Endothelial cell of umbilical vein (primary cell): ENCODE measurements at regions not wholly inside any gene's neighbourhood (a gene's known extent, or its start where the extent isn't known, plus 50 kb on each side); places are given as distances from the start of the nearest gene placed in this dataset.

ENCODE experiments used
- BruUV-seq: library from RNA; stranded (reverse); fragments of 400-500 nt; replicated peaks from 2 replicates; lab custom pipeline; 2021; lab: Mats Ljungman, UMichigan
- CTCF ChIA-PET: fragments of 300-600, 350-600 bp; sonication (Branson Sonifier 250); formaldehyde crosslinking; loops from one replicate; lab custom pipeline; 2021; ENCODE audit warnings: antibody characterized with exemption, inconsistent platforms; lab: Charles Lee
- POLR2A ChIA-PET: fragments of 300-600, 350-600 bp; sonication (Branson Sonifier 250); formaldehyde crosslinking; loops from one replicate; lab custom pipeline; 2021; ENCODE audit warnings: antibody characterized with exemption, inconsistent platforms; lab: Charles Lee
- DNase-seq: peaks from one replicate; pipeline ENCODE4 v3.0.0-alpha.2; 2011; ENCODE audit warnings: low read depth, low spot score
- FAIRE-seq: peaks from 2 replicates; lab custom pipeline; 2011; peaks lifted over from hg19 to GRCh38; lab: Jason Lieb, UNC
- H2AFZ ChIP-seq: 2 replicates; pipeline ENCODE4 v1.6.0; 2012; ENCODE audit warnings: low read depth, low read length, control low read depth, inconsistent platforms
- H3K27ac ChIP-seq: 2 replicates; pipeline ENCODE4 v1.5.1; 2011; ENCODE audit warnings: low read depth, mild to moderate bottlenecking, control low read depth, low read length, moderate library complexity; ENCODE audit not compliant: insufficient read depth
- H3K27me3 ChIP-seq, 2 experiments: 2 replicates each; pipeline versions ENCODE4 v1.6.0 to v1.6.1; 2011; ENCODE audit warnings: low read length in 2 of 2, mixed read lengths in 1 of 2; ENCODE audit not compliant: control insufficient read depth in 2 of 2, insufficient read depth in 2 of 2
- H3K36me3 ChIP-seq, 2 experiments: 2 replicates in 1 of 2; 3 replicates in 1 of 2; pipeline ENCODE4 v1.5.1; 2011; ENCODE audit warnings: low read length in 2 of 2, mild to moderate bottlenecking in 1 of 2, moderate library complexity in 1 of 2; ENCODE audit not compliant: control insufficient read depth in 2 of 2, insufficient read depth in 2 of 2; ENCODE audit errors: extremely low read depth in 1 of 2
- H3K4me1 ChIP-seq: 3 replicates; pipeline ENCODE4 v1.5.1; 2011; ENCODE audit warnings: mild to moderate bottlenecking, low read length; ENCODE audit not compliant: control insufficient read depth, insufficient read depth; ENCODE audit errors: extremely low read depth
- H3K4me2 ChIP-seq: 2 replicates; pipeline ENCODE4 v1.6.1; 2011; ENCODE audit warnings: low read length, control low read depth, mixed read lengths; ENCODE audit not compliant: insufficient read depth
- H3K4me3 ChIP-seq, 3 experiments: fragments of 200-600 bp in 1 of 3; sonication (generic), shearing (Covaris generic) in 1 of 3; replicated peaks in 1 of 3; 2 replicates each; pipeline ENCODE4 v1.5.1; 2011 to 2016; ENCODE audit warnings: control low read depth in 3 of 3, low read length in 3 of 3, mild to moderate bottlenecking in 2 of 3, inconsistent platforms in 1 of 3, low read depth in 1 of 3, moderate library complexity in 1 of 3; ENCODE audit not compliant: insufficient read depth in 1 of 3
- H3K79me2 ChIP-seq: 2 replicates; pipeline ENCODE4 v1.6.0; 2012; ENCODE audit warnings: low read length, inconsistent platforms; ENCODE audit not compliant: control insufficient read depth, insufficient read depth
- H3K9ac ChIP-seq: replicated peaks from 2 replicates; pipeline ENCODE3; 2011; ENCODE audit warnings: low read length, control low read depth; ENCODE audit not compliant: insufficient read depth; ENCODE audit errors: extremely low read depth
- H3K9me1 ChIP-seq: replicated peaks from 3 replicates; pipeline ENCODE4 v1.6.0; 2011; ENCODE audit warnings: mild to moderate bottlenecking, low read length; ENCODE audit not compliant: control insufficient read depth, insufficient read depth; ENCODE audit errors: extremely low read depth
- H3K9me3 ChIP-seq: replicated peaks from 2 replicates; pipeline ENCODE4 v1.5.1; 2012; ENCODE audit warnings: low read length, inconsistent platforms; ENCODE audit not compliant: control insufficient read depth, insufficient read depth
- H4K20me1 ChIP-seq: replicated peaks from 2 replicates; pipeline ENCODE3; 2011; ENCODE audit warnings: mild to moderate bottlenecking, low read length; ENCODE audit not compliant: control insufficient read depth, insufficient read depth; ENCODE audit errors: extremely low read depth
- EZH2 ChIP-seq: IDR thresholded peaks from 2 replicates; pipeline ENCODE4 v1.6.1; 2012; ENCODE audit warnings: borderline replicate concordance, low read depth, mild to moderate bottlenecking, moderate library complexity, low read length, inconsistent platforms; ENCODE audit not compliant: severe bottlenecking
- FOS ChIP-seq: IDR thresholded peaks from 2 replicates; pipeline ENCODE4 v1.6.1; 2011; ENCODE audit warnings: mild to moderate bottlenecking, low read length, moderate library complexity, borderline replicate concordance; ENCODE audit not compliant: insufficient read depth
- GATA2 ChIP-seq: IDR thresholded peaks from 2 replicates; pipeline ENCODE4 v1.7.0; 2011; ENCODE audit warnings: low read depth, mild to moderate bottlenecking, moderate library complexity, mixed read lengths, low read length; ENCODE audit not compliant: insufficient read length, insufficient read depth
- JUN ChIP-seq: IDR thresholded peaks from 2 replicates; pipeline ENCODE4 v1.6.1; 2011; ENCODE audit warnings: borderline replicate concordance, low read depth; ENCODE audit not compliant: insufficient read length, insufficient read depth
- MYC ChIP-seq: IDR thresholded peaks from one replicate; pipeline ENCODE4 v1.6.1; 2011; ENCODE audit warnings: mild to moderate bottlenecking, low read depth, low read length
- POLR2A ChIP-seq: IDR thresholded peaks from 2 replicates; pipeline ENCODE4 v1.6.1; 2012; ENCODE audit warnings: low read depth, mild to moderate bottlenecking, control low read depth, low read length
- POLR2AphosphoS5 ChIP-seq: IDR thresholded peaks from 2 replicates; pipeline ENCODE4 v1.6.1; 2012; ENCODE audit warnings: low read depth, mild to moderate bottlenecking, control low read depth, low read length, moderate library complexity; ENCODE audit not compliant: insufficient read depth
- dilution Hi-C: fragments of 300-500 bp; cut with MboI; formaldehyde crosslinking; loops from one replicate; pipeline ENCODE4 v1.15.0; 2019; ENCODE audit warnings: low sequenced_read_pairs; ENCODE audit not compliant: extremely low pct_ligation_motif_present
- intact Hi-C: fragments of 100-400 bp; cut with micrococcal nuclease; formaldehyde crosslinking; loops from one replicate; pipeline ENCODE4 v1.10.0; 2022
- TF ChIP-seq, protein P1 (sequence below): IDR thresholded peaks from 2 replicates; pipeline ENCODE4 v1.6.1; 2011; ENCODE audit not compliant: insufficient read depth, insufficient read length
- TF ChIP-seq, protein P2 (sequence below), 2 donors: IDR thresholded peaks; 1 replicate in 1 of 2; 2 replicates in 1 of 2; pipeline ENCODE4 v1.5.1; 2011; ENCODE audit warnings: low read length in 2 of 2, mild to moderate bottlenecking in 2 of 2, moderate library complexity in 2 of 2, control low read depth in 1 of 2, inconsistent platforms in 1 of 2, low read depth in 1 of 2; ENCODE audit not compliant: insufficient read depth in 1 of 2; ENCODE audit errors: extremely low read depth in 1 of 2

DNA sequence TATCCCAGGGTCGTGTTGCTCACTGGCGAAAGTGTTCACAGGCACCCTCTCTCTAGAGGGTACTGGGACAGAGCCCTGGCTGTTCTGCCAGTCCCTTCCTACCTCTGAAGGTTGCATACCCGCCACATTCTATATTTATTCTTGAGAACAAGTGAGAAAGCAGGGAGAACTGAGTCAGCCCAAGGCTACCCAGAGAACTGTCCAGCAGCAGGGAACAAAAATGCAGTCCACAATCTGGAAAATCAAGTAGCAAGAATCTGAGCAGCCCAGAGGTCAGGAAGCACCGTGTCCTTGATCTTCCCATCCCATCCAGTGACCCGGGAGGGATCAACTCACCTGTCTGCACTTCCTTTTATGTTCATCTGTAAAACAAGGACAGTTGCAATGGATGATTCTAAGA lies 164.1 kb downstream of the FBXO15 start:
- no peak overlapping the region for H3K9ac ChIP-seq
- POLR2A ChIA-PET, result no interaction called here
- H4K20me1 ChIP-seq, result no peaks in the 10 kb centered on the region
- H3K27ac ChIP-seq, result no peak overlapping the region
- no peaks in the 10 kb centered on the region for H3K36me3 ChIP-seq
- TF ChIP-seq FOS, result no peak
- TF ChIP-seq POLR2AphosphoS5, result no peak
- TF ChIP-seq MYC, result no peak
- TF ChIP-seq EZH2, result no peak
- no peak for TF ChIP-seq JUN
- TF ChIP-seq, protein P1, sequence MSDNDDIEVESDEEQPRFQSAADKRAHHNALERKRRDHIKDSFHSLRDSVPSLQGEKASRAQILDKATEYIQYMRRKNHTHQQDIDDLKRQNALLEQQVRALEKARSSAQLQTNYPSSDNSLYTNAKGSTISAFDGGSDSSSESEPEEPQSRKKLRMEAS, result no peak
- no peak for TF ChIP-seq POLR2A
- TF ChIP-seq, protein P2, sequence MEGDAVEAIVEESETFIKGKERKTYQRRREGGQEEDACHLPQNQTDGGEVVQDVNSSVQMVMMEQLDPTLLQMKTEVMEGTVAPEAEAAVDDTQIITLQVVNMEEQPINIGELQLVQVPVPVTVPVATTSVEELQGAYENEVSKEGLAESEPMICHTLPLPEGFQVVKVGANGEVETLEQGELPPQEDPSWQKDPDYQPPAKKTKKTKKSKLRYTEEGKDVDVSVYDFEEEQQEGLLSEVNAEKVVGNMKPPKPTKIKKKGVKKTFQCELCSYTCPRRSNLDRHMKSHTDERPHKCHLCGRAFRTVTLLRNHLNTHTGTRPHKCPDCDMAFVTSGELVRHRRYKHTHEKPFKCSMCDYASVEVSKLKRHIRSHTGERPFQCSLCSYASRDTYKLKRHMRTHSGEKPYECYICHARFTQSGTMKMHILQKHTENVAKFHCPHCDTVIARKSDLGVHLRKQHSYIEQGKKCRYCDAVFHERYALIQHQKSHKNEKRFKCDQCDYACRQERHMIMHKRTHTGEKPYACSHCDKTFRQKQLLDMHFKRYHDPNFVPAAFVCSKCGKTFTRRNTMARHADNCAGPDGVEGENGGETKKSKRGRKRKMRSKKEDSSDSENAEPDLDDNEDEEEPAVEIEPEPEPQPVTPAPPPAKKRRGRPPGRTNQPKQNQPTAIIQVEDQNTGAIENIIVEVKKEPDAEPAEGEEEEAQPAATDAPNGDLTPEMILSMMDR (IDR thresholded peaks at IDR 0.05; ENCODE audit: extremely low read depth in 1 of 2, insufficient read depth in 1 of 2, low read depth in 1 of 2, low read length in 2 of 2), result no peak
- no peak for TF ChIP-seq GATA2
- FAIRE-seq (no peak), DNase-seq (no peak)
- dilution Hi-C loops (no loop called here), intact Hi-C loops (no loop called here)
- CTCF ChIA-PET, result no interaction called here
- no peaks in the 10 kb centered on the region for H3K79me2 ChIP-seq
- no peaks in the 10 kb centered on the region for H3K9me1 ChIP-seq
- H3K9me3 ChIP-seq, result peaks cover 5% of the 10 kb centered on the region
- no peaks in the 10 kb centered on the region for H3K4me1 ChIP-seq
- H2AFZ ChIP-seq, result no peak overlapping the region
- H3K4me2 ChIP-seq, result no peak overlapping the region
- no peak overlapping the region for H3K4me3 ChIP-seq
- no peaks in the 10 kb centered on the region for H3K27me3 ChIP-seq
- no TSS peak for BruUV-seq
